ENCODE measurements at regions not wholly inside any gene's neighbourhood (a gene's known extent, or its start where the extent isn't known, plus 50 kb on each side); places are given as distances from the start of the nearest gene placed in this dataset.

GRCh38 chr7:68715907-68716306 is 882.4 kb upstream of the AUTS2 start:
- no peak overlapping the region for H3K4ac ChIP-seq (replicated peaks; ENCODE audit: insufficient read length, low read depth, low read length)
- H3K4me1 ChIP-seq (replicated peaks in 1 of 4; ENCODE audit: control insufficient read depth in 3 of 4, insufficient read depth in 4 of 4, low read length in 3 of 4) = no peaks in the 10 kb centered on the region
- no peak overlapping the region for H4K5ac ChIP-seq (ENCODE audit: insufficient read length, low read depth, low read length)
- DNase-seq (ENCODE audit: low read depth in 1 of 2, low spot score in 2 of 2) (no peak), FAIRE-seq (no peak)
- H3K27ac ChIP-seq (ENCODE audit: low read depth, low read length) = no peak overlapping the region
- no peak overlapping the region for H2BK12ac ChIP-seq (ENCODE audit: low read depth, low read length)
- H3K14ac ChIP-seq (ENCODE audit: insufficient read length) = no peak overlapping the region
- H4K8ac ChIP-seq (ENCODE audit: extremely low read depth, insufficient read depth, low read length) = no peak overlapping the region
- no peak overlapping the region for H3K56ac ChIP-seq (replicated peaks; ENCODE audit: insufficient read length, low read depth, low read length)
- ChIA-PET CTCF (ENCODE audit: partially characterized antibody) (interaction anchor here (0.6 to 0.7 kb wide), 2 partner anchors 833 to 903 kb away, joined by 3 to 5 read pairs; no protein-coding TSS in a partner anchor), POLR2A (ENCODE audit: partially characterized antibody) (no interaction called here)
- H4K20me1 ChIP-seq (replicated peaks in 1 of 2; ENCODE audit: control insufficient read depth in 1 of 2, insufficient read depth in 2 of 2, low read length in 2 of 2) = no peaks in the 10 kb centered on the region
- no peak overlapping the region for H2BK15ac ChIP-seq (ENCODE audit: low read length)
- no peaks in the 10 kb centered on the region for H3K9me3 ChIP-seq (ENCODE audit: insufficient read depth in 2 of 2, low read depth in 1 of 2, low read length in 1 of 2)
- no peaks in the 10 kb centered on the region for H3K79me1 ChIP-seq (ENCODE audit: low read depth, low read length)
- H2BK20ac ChIP-seq (ENCODE audit: low read length) = no peak overlapping the region
- no peaks in the 10 kb centered on the region for H3K36me3 ChIP-seq (ENCODE audit: control insufficient read depth in 2 of 4, insufficient read depth in 4 of 4, low read length in 3 of 4)
- 88% methylated on average over 4 of the region's 4 CpGs; no CpG with 5 or more reads in 1 of the 2 experiments for WGBS, 2 experiments (ENCODE audit: extremely low coverage in 1 of 2, insufficient coverage in 1 of 2, insufficient read length in 1 of 2, insufficient replicate concordance in 2 of 2, low coverage in 1 of 2, low lambda C conversion rate in 2 of 2, missing lambda C conversion rate in 1 of 2)
- no peak for TF ChIP-seq KDM4A (IDR thresholded peaks at IDR 0.05; ENCODE audit: low read depth, low read length, severe bottlenecking)
- TF ChIP-seq ZNF274 (IDR thresholded peaks at IDR 0.05; ENCODE audit: borderline replicate concordance, extremely low read depth, low read length) = no peak
- TF ChIP-seq PHF8 (conservative IDR thresholded peaks at IDR 0.05; ENCODE audit: low read depth, low read length) = no peak
- no peak overlapping the region for H3K4me3 ChIP-seq (ENCODE audit: extremely low read depth in 1 of 4, insufficient read depth in 2 of 4, low read depth in 3 of 4, low read length in 4 of 4)
- no peak overlapping the region for H3K23ac ChIP-seq (ENCODE audit: insufficient read length)
- H2AFZ ChIP-seq (ENCODE audit: low read length) = no peak overlapping the region
- H4K91ac ChIP-seq (replicated peaks; ENCODE audit: insufficient read length, low read length) = no peak overlapping the region
- no peak overlapping the region for H2BK120ac ChIP-seq (replicated peaks; ENCODE audit: low read depth, low read length)
- no peaks in the 10 kb centered on the region for H3K79me2 ChIP-seq (ENCODE audit: control insufficient read depth in 1 of 2, insufficient read depth in 2 of 2, low read length in 2 of 2)
- H3K23me2 ChIP-seq (ENCODE audit: low read depth, low read length) = no peaks in the 10 kb centered on the region
- no peak overlapping the region for H2BK5ac ChIP-seq (ENCODE audit: low read depth, low read length)
- H3K18ac ChIP-seq (ENCODE audit: extremely low read depth, low read length) = no peak overlapping the region
- no peaks in the 10 kb centered on the region for H3K27me3 ChIP-seq (replicated peaks in 1 of 4; ENCODE audit: control insufficient read depth in 3 of 4, extremely low read depth in 1 of 4, insufficient read depth in 3 of 4, low read length in 3 of 4)
- H3K4me2 ChIP-seq (ENCODE audit: insufficient read depth in 1 of 2, low read depth in 2 of 2, low read length in 2 of 2) = no peak overlapping the region
- no peak overlapping the region for H3K9ac ChIP-seq (replicated peaks in 1 of 4; ENCODE audit: extremely low read depth in 1 of 4, low read depth in 3 of 4, low read length in 3 of 4)
- H2AK5ac ChIP-seq (ENCODE audit: low read depth, low read length) = no peak overlapping the region

All from H1 (cell line).